Left hindlimb (tissue), 1 donor: ENCODE measurements at regions not wholly inside any gene's neighbourhood (a gene's known extent, or its start where the extent isn't known, plus 50 kb on each side); places are given as distances from the start of the nearest gene placed in this dataset.
"Not testable (repeated sequence)": the region's sequence is repeated elsewhere in the genome, so short reads cannot be mapped to it uniquely, and the experiment has no call there.

Source experiments
- DNase-seq: peaks from one replicate; pipeline ENCODE4 v3.0.0-alpha.2; 2018

DNA sequence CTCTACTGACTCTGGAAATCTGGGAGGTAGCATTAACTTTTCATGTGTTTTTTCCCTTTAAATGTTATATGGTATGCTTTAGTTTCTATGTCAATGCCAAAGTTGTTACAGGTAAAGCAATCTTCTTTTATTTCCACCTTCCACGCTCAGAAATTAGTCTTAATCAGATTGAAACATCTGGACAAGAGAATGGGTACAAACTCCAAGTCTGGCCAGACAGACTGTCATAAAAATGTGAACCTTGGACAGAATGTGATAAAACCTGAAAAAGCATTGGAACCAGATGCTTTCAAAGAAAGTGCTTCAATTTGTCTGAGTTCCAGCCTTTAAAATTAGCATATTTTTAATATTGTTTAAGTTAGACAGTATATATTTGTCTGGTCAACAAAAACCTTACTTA lies 110.7 kb upstream of the P2RY1 start:
- no peak for DNase-seq

DNA sequence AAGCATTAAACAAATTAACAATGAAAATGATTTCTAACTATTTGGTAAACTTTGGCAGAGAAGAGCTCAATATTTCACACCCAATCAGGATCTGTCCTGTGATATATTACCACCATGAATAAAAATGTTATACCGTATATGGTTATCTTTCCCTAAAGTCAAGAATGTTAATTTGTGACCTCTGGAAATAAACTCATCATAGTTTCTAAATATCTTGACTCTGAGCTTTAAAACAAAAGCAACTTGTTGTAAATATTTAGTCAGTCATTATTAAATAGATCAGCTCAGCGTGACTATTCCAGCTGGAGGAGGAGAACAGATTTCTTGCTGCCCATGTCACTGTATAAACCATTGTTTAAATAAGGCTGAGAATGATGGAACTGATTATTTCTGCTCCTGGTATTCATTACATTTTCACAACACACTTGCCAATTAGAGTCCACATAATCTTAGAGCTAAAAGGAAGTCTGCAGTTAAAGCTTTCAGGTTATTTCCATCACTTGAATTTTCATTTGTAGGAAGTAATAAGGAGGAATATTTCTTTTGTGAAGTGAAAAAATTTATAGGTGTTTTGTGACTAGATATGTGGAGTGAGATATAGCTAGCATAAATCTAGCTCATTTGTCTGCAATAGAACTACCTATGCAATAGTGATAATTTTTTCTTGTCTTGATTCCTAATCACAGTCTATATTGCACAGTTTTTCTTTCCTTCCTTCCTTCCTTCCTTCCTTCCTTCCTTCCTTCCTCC lies 106.5 kb upstream of the P2RY1 start:
- DNase-seq, result no peak

DNA sequence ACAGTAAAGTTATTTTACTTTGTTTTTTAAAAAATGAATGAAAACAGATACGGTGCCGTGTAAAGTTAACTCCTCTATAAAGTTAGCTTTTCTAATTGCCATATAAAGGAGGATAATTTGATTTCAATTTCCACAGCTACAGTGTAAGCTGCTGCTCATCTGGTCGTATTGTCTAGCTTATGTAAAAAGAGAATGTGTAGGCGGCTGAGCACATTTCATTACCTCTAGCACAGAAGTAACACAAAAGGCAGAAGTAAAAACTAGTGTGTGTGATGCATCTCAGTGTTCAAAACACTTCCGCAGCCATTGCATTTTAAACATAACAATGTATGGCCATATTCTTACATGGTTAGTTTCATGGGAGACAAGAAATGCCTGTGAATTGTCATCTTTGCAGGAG lies 105.0 kb upstream of the P2RY1 start:
- DNase-seq, result no peak

DNA sequence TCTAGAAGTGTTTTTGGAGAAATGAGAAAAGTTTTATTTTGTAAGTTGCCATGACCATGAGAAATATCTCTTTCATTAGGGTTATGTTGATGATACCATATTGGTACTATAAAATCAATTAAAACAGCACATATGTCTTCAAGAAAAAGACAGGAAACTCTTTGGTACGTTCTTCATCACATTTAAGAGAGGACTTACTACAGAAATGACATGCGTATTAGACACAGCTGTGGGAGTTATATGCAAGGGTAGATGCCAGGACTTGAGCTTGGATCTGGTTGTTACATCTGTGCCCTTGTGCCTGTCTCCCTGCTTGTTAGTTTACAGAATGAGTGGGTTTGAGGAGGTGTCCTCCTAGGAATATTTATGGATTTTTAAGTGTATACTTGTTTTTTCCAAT lies 103.4 kb upstream of the P2RY1 start:
- no peak for DNase-seq

DNA sequence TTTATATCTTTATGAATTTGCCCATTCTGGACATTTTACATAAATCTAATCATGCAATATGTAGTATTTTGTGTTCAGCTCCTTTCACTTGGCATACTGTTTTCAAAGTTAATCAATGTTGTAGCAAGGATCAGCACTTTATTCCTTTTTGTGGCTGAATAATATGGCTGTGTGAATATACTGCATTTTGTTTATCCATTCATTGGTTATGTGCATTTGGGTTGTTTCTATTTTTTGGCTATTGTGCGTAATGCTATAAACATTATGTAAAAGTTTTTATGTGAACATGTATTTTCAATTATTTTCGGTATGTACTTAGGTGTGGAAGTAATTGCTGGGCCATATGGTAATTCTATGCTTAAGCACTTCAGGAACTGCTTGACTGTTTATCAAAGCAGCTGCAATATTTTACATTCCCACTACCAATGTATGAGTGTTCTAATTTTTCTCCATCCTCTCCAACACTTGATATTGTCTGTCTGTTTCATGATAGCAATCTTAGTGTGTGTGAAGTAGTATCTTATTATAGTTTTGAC lies 101.3 kb upstream of the P2RY1 start:
- DNase-seq, result no peak

DNA sequence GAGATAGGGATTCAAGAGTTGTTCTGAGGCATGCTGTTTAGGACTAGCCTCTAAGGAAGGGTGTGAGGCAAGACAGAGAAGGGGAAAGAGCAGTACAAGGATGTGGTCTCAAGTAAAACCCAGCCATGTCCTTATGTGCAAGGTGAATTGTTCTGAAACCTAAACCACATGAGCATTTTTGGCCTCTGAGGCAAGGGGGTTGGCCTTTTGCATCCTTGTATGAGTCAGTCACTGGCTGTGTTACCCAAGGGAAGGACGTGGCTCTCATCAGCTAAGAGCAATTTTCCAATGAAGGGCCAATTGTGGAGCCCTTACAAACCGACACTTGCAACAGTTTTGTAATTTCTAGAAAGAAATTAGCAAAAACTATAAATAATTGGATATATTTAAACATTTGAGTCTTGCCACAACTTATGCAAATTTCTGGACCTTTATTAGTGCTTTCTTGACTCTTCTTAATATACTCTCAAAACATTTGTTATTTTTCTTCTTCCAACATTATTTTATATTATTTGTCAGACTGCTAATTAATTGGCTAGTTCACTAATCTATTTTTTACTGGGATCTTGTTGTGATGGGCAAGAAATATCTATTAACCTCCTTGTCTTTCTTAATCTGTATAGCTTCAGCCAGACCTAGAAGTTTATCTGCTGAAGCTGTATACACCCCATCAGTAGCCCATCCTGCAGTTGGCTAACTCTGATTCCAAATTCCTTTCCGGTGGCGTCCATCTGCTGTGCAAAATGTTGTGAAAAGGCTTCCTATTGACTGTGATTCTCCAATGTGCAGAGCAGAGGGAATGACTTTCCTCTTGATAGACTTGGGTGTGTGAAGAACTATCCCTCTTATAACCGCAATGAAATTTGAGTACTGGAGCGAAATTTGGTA lies 97.7 kb upstream of the P2RY1 start:
- no peak for DNase-seq

DNA sequence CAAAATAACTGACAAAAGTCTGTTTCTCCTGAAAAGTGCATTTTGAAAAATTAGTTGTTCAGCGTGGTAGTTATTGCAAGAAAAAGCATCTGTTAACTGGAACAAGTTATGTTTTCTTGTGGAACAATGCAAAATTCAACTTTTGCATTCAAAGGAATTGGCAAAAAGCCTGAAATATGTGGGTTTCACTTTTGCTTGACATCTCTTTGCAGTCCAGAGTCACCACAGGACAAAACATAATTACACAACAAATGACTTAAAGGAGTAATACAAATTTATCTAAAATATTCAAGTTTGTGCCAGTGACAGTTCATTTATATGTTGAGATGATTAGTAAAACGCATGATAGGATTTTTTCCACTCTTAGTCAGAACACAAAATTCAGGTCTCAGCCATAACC lies 96.3 kb upstream of the P2RY1 start:
- no peak for DNase-seq

DNA sequence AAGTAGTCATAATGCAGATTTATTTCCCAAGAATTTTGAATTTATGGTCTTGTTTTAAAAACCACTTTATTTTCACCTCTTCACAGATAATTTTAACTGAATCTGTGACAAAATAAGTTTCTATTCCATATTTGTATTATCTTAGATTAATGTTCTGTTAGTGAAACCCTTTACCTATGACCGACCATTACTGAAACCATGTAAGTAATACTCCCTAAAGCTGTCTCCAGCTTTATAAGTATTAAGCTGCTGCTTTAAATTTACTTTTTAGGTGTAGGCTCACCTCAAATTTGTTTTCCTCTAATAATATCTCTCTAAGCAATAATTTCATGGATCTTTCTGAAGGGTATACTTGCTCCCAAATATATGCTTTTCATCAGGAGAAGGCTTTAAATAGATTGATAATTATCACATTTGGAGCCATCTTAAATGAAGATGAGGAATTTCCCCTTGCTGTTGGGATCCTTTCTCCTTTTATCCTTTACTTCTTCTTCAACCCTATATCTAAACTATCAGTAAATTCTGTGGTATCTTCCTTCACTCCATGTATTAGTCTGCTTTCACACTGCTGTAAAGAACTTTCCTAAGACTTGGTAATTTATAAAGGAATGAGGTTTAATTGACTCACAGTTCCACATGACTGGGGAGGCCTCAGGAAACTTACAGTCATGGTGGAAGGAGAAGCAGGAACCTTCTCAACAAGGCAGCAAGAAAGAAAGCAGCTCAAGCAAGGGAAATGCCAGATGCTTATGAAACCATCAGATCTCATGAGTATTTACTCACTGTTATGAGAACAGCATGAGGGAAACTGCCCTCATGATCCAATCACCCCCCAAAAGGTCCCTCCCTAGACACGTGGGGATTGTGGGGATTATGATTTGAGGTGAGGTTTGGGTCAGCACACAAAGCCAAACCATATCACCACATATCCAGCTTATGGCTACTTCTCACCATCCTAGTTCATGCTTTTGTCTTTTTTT lies 92.3 kb upstream of the P2RY1 start:
- no peak for DNase-seq

DNA sequence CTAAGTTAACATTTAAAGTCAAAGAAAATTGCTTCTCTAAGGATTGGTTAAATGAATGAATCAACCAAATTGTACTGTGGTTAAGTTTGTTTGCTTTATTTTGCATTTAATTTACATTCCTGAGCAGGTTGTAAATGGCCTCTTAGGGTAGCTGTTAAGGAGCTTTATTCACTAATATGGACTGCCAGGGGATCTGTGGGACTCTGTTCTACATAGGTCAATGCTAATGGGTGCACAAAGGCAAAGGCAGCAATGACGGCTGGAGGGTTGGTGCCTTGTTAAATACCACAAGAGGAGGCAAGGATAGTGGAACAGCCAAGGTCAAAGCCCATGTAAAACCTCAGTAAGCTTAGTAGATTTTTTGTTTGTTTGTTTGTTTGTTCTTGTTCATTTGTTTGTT lies 89.3 kb upstream of the P2RY1 start:
- DNase-seq, result no peak

DNA sequence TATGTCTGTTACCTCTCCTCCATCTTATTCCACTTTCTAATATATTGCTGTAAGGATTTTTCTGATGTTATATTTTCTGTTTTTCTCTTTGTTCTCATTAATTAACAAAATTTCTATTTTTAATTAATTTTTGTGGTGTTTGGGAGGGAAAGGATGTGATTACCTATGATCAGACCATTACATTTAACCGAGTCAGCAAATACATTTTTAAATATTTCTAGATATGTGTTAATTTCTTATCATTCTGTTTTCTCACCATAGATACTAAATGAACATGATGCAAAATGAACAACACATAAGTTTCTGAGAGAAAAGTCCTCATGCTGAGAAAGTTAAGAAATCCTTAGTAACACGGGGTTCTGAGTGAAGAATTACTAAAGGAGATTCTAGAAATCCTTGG lies 80.6 kb upstream of the P2RY1 start:
- DNase-seq, result no peak

DNA sequence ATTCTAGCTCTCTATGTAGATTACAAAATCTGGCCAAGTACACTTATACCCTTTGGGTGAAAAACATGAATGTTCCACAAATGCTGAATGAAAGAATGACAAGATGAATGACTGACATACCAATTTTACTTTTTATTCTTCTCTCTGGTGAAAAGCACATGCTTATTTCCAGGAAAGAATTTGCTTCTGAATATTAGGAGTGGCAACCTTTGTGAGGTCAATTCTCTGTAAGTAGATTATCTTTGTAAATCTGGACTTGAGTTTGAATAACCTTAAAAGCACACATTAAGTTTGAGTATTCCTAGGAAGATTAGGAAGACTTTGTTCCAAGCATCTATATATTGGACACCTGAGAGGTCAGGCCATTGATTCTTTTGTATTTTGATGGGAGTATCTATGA lies 78.1 kb upstream of the P2RY1 start:
- DNase-seq, result no peak

DNA sequence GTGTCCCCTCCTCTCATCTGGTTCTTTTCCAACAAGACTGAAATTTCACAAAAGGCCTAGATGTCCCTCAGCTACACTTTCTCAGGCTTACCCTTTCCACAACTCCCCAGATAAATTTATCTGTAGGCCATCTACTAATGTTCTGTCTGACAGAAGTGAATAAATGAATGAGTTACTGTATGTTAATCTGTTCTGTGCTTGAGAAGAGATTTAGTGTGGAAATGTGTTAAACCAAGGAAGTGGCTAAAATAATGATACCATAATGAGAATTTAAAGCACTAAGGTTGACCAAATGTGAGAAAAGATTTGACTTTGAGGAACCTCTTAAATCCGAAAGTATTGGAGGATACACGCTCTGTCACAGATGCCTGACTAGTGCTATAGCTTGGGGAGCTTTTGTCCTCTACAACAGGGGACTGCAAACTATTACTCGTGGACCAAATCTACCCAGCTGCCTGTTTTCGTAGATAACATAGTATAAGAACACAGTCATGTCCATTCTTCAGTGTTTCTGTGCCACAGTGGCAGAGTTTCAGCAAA lies 74.8 kb upstream of the P2RY1 start:
- DNase-seq, result no peak

DNA sequence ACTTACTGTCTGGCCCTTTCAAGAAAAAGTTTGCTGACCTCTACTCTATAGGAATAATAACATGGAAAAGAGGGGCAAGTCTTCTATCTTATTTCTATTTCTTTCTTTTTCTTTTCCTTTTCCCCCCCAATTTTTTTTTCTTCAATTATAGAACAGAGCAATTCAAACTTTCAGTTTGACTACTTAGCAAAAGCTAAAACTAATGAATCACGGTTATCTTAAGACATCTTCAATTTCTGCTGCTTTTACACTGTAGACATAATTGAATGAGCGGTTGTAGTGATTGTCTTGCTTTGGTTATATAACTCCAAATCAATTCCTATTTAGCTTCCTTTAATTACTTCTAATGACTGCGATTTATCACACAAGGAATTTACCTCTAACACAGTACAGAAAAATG lies 74.3 kb upstream of the P2RY1 start:
- no peak for DNase-seq

DNA sequence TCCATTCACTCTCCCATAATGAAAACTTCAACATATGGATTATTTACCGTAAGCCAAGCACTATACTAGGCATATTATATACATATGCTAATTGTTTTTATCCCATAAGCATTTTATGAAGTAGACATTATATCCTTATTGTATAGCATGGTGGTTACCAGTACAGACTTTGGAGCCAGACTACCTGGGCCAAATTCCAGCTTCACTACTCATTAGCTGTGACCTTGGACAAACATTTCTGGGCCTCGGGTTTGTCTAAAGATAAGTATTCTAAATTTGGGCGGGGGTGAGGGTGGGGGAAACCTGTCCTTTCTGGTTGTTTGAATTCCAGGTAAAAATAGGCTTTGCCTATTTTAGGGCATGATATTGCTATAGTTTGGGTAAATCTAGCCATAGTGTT lies 66.5 kb upstream of the P2RY1 start:
- DNase-seq, result no peak

DNA sequence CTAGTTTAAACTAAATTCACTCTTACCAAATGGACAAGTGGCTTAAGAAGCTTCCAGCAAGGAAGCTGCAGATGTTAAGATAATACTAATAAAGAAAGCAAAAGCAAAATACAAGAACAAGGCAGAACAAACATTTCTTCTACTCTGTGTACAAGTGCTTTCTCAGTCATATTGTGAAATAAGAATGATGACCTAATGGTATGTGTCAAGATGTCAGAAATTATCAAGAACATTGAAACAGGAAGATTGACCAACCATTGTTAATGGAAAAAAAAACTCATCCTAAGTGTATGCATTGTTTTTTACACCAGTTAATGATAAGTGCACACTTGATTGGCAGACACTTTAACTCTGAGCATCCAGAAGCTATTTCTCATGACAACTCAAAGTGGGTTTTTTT lies 65.4 kb upstream of the P2RY1 start:
- DNase-seq, result no peak

DNA sequence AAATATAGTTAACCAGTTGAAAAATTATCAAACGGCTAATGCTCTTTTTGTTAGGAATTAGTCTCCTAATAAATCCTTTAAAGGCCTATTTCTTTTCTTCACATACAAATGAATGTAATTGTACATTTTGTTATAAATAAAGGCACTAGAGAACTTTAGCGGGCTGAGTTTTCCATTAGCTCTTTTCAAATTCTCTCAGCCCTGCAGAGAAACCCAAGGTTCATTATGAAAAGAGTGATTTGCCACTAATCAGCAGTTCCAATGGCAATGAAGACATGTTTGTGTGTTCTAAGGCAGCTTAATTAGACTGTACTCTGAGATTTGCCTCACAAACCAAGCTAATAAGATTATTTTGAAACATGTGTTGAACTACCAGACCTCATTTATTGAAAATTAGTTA lies 64.6 kb upstream of the P2RY1 start:
- no peak for DNase-seq

DNA sequence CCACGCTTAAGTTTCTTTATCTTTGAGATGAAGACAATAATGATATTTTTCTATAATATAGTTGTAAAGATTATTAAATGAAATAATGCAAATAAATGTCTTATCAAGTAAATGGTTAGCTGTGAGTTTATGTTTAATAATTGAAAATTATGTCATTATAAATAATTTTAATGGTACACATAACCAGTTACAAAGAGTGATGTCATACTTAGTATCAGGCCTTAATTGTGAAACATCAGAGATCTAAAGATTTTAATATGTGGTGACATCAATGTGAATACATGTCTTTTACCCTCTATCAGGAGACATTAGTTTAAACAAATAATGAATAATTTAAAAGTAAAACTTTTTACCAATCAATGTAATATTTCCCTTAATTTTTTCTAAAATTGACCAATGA lies 63.8 kb upstream of the P2RY1 start:
- no peak for DNase-seq

DNA sequence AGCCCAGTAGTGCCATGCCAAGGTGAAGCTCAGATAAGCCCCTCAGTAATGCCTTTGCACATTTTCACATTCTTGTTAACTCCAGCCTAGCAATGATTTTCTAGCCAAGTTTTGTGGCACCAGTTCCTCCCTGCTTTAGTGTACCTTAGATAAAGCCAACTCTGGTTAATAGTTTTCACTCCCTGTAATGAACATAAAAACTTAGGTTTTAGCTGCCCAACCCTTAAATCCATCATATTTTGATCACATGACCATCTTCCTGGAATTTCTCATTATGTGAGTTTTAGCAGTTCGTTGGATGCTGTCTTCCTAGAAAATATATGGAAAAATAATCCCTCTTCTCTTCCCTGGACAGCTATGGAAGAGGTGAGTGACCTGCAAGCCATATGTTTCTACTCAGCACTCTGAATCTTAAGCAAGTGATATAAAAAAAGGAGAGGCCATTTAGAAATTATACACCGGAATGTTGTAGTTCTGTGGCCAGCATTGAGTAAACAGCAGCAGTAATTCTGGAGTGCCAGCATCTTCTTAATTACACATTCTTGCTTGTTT lies 62.2 kb upstream of the P2RY1 start:
- DNase-seq, result no peak

DNA sequence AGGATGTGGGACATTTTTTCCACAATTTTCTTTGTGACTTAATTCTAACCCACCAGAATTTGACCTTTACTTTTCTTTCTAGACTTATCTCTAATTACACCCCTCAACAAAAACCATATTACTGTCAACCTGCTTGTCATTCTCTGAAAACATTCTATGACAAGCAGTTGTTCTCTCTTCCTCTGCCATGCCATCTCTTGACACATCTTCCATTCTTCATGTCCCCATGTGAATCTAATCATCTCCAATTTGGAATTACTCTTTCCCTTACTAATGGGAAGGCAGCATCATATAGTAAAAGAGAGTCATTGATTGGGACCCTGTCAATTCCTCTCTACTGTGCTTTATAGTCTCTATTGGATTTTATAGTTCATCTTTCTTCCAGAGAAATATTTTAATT lies 61.3 kb upstream of the P2RY1 start:
- DNase-seq, result no peak

DNA sequence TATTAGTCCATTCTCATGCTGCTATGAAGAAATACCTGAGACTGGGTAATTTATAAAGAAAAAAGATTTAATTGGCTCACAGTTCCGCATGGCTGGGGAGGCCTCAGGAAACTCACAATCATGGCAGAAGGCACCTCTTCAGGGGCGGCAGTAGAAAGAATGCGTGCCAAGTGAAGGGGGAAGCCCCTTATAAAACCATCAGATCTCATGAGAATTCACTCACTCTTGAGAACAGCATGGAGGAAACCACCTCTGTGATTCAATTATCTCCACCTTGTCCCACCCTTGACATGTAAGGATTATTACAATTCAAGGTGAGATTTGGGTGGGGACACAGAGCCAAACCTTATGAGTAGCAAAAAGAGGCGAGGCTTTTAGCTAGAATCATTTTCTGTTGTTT lies 60.7 kb upstream of the P2RY1 start:
- not testable (repeated sequence) for DNase-seq

DNA sequence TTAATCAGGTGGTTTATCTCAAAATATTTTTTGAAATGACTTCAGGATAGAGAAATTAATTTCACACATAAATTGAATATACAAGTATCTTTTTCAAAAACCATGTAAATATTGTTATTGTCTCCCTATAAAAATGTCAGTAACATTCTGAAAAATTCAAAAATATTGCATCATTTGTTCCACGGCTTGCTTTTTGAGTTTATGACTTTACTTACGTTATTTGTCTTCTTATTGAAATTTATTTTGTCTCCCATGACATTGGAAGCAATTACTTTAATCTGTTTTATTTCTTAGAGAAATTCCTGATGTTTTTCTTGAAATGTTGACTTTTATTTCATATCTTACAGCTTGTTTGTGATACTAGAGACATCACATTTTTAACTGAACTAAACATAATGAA lies 56.9 kb upstream of the P2RY1 start:
- no peak for DNase-seq

DNA sequence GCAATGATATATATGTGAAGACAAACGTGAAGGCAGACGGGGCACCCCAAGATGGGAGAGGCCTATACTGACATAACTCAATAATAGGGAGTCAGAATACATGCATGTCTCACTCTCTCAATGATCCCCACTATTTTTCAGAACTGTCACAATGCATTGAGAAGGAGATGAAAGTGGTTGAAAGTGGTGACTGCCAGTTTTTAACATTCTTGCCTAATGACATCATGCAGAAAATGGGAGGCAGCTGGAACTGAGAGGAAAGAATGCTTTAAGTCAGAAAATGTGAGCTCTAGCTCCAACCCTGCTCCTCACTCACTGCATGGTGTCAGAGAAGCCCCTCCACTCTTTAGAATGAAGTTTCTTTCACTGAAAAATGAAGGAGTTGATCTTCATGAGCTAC lies 55.3 kb upstream of the P2RY1 start:
- DNase-seq, result no peak
